Mucosa of gallbladder (tissue), 1 donor: ENCODE measurements at regions not wholly inside any gene's neighbourhood (a gene's known extent, or its start where the extent isn't known, plus 50 kb on each side); places are given as distances from the start of the nearest gene placed in this dataset.

Experiments used
- DNase-seq: peaks from one replicate; pipeline ENCODE4 v3.0.0-alpha.2; 2020; ENCODE audit warnings: low spot score
- donor health status: DM: no; HTN: no; CAD: no.

DNA sequence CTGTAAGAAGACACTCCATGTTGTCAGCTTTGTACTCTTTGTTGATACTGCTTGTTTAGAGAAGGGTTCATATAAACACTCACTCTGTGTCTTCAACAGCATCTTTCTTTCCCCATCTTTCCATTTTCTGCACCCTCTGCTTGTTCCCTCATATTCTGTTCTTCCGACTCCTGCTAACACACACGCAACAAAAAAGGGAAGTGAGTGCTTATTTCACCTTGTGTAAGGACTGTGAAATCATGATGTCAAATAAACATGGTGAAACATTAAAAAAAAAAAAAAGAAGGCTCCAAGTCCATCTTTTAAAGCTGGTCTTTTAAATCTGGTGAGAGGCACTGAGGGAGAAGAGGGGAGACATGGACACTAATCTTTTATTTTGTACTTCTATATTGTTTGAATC, 145.4 kb downstream of the RPAP3 start:
- no peak for DNase-seq

DNA sequence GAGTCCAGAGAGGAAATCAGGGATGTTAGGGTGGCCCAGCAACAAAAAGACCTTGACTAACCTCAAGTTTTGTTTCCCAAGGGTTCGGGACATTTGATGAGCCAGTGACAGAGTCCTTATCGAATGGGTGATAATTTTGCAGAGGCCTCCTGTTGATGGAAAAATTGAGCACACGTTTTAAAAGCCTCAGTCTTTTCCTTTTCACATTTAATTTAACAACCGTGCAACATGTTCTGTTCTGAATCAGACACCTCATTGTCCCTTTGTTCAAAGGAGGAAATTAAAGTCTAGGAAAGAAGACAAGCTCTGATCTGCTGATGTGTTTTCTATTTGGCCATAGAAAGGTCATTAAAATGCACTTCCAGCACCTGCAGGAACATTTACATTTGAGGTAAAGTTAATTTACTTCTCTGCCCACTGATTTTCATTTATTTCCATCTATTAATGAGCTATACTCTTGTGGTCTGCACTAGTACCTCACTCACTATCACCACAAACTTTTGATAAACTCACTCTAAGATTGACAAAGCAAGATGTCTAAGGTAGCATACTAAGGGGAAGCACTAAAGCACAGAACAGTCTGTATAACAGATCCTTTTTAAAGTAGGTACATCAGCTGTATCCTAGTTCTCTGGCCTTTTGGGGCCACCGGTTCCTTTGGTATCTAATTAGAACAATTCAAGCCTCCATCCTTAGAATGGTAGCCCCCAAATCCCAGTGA, 147.0 kb downstream of the RPAP3 start:
- DNase-seq = no peak

DNA sequence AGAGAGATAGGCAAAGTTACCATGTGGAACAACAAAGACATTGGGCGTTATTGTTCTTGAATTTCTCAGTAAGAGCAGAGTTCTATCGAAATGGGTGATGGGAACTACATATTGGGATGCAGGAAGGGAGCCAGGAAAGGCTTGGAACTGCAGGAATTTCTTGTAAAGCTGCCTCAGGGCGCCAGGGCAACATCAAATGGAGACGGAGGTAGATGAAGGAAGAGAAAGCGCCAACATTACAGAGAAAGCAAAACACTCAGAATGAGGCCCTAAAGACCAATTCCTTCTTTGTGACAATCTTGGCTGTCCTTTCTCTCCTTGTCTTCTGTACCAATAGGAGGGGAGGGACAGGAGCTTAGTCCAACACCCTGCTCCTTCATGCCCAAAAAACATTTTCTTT, 148.4 kb downstream of the RPAP3 start:
- DNase-seq = no peak

DNA sequence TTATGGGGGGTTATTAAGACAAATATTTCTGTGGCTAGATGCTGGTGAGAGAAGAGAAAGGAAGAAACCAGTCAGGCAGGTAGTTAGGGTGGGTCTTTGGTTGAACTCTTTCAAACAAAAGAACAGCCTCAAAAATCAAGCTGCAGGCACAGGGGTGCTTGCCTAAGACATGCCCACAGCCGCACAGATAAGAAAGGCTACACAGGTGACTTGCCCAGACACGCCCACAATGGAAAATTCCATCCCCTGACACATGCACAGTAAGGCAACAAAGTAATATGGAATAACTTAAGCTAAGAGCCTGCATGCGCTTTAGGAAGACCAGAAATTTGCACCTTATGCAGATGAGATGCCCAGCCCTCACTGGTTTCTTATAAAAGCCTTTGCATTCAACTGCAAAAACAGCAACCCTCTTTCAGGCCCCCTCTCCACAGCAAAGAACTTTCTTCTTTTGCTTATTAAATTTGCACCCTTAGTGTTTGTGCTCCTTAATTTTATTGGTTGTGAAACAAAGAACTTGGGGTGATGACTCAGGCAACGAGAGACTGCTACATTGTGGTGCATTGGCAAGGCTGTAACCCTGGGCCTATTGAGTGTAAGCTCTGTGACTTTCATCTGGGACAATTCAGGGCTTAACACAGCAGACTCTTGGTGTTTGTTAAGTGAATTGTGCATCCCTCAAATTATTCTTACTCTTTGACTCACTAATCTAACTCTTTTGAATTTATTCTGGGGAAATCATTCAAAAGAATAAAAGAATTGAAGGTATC, 149.4 kb downstream of the RPAP3 start:
- no peak for DNase-seq

DNA sequence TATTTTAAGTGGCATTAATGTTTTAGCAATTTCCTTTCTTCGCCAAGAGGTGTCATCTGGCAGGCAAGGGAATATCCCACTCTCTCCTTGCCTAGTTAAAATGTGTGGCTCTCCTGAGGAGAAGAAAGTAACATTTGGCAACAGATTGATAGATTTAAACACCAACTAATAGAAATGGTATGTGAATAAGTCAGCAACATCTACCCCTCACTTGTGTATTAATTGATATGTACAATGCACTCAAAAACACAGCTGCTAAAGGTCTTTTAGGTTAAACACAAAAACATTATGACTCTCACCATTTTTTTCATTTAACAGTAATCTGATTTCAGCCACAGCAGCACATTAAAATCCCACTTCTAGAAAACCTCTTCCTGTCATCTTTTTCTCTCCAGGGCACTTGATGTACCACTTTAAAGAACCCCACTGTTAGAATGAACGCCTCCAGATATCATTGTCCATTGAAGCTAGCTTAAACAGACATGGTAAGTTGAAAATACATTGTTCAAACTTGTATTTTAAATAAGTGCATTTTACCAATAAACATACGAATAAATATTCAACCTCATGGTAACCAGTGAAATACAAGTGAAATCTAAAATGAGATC, 151.7 kb downstream of the RPAP3 start:
- DNase-seq = no peak

DNA sequence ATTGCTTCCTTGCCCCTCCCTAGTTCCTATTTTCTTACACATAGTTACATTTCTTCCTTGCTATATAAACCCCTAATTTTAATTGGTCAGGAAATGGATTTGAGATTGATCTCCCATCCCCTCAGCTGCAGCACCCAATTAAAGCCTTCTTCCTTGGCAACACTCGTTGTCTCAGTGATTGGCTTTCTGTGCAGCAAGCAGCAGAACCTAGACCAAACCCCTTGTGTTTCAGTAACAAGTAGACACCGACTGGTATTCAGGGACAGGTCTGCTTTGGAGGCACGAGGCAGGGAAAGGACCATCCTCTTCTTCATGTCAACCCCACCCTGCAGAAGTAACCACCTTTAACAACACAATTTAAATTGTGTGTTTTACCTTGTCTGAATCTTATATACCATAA, 152.6 kb downstream of the RPAP3 start:
- no peak for DNase-seq

DNA sequence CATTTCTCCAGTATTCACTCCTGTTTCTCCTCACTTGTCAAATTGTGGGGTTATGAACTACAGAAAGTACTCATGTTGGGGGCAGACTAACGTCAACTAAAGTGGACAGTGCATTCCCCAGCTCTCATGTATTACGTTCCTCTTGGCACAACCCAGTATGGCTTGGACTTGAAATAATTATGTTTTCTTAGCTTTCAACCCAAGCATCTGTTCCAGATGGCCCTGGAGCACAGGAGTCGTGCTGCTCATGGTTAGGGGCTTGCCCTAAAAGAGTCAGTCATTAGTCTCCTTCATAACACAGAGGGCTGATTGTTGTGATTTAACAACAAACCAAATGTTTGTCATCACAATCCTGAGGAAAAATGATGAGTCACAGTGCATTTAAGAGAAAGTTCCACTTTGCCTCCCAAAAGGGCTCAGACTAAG, 154.4 kb downstream of the RPAP3 start:
- DNase-seq = peak; percentile 43

DNA sequence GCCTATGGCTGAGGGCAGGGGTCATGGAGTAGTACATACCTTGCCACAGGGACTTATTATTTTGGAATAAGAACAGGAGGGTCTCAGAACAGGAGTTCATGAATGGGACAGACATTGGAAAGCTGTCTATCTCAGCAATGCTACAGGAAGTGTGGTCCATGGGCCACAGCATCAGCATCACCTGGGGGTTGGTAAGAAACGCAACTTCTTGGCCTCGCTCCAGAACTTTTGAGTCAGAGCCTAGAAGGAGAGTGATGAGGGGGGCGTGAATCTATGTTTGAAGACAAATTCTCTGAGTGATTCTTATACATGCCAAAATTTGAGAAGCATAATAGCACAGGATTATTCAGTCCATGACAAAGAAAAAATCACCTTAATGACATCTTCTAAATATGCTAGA, 156.6 kb downstream of the RPAP3 start:
- DNase-seq = no peak

DNA sequence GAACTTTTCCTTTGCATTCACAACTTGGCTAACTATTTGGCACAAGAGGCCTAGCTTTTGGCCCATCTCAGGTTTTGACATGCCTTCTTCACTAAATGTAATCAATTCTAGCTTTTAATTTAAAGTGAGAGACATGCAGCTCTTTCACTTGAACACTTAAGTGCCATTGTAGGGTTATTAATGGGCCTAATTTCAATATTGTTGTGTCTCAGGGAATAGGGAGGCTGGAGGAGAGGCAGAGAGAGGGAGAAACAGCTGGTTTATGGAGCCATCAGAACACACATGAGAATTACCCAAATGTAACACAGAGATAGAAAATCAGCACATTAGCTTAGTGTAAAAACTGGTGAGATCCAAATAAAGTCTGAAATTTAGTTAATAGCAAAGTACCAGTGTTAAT, 157.4 kb downstream of the RPAP3 start:
- DNase-seq = no peak

DNA sequence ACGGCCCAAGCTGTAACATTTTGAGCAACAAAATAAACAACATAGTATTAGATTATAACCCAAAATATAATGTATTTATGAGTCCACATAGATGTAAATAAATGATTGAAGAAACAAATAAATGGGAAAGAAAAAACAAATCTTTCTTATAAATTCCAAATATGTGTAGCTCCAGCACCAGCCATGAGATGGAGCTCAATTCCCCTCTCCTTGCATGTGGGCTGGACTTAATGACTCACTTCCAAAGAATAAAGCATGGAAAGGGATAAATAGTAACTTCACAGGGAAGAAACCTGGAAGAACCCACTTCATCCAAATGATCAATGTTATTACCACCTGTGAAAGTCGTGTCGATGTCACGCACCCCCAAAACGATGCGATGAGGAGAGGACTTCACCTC, 158.8 kb downstream of the RPAP3 start:
- DNase-seq = no peak

DNA sequence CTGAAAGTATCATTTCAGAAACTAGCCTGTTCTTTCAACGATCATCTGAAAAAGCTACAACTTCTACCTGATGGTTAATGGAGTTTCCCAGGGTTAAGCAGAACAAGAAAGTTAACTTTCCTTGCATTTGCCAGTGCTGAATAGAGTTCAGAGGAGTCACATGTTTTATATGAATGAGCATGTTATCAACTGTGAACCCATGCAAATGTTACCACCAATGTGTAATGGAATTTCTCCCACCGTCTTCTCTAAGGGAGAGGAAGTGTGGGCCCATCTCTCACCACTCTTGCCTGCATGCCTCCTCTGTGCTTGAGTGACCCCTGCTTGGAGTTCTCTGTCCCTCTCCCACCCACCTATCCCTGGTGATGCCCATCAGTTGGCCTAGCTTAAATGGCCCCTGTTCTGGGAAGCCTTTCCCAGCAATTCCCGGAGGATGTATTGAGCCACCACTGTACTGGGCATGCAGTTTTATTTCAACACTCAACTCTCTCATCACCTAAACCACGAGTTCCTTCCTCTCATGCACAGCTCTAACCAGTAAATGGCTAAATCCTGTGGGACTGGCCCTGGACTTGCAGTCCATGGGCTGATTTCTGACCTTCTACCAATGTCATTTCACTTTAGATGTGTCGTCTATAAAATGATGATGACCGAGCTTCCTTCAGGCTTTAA, 159.8 kb downstream of the RPAP3 start:
- DNase-seq = no peak

DNA sequence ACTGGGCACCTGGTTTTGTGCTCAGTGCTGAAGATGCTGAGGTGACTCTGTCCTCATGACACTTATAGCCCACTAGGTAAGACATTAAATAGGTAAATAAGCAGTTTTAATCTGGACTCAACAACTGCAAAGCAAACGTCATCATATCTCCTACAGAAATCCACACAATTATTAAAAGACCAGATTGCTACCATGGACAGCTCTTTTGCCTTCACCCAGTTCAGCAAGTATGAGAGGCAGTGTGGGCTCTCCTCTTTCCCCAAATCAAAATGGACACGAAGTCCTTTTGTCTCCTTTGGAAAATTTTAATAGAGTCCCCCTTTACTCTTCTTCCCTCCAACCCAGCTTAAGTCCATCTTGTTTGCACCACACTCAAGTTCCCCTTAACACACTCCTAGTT, 171.1 kb downstream of the RPAP3 start:
- DNase-seq = no peak

DNA sequence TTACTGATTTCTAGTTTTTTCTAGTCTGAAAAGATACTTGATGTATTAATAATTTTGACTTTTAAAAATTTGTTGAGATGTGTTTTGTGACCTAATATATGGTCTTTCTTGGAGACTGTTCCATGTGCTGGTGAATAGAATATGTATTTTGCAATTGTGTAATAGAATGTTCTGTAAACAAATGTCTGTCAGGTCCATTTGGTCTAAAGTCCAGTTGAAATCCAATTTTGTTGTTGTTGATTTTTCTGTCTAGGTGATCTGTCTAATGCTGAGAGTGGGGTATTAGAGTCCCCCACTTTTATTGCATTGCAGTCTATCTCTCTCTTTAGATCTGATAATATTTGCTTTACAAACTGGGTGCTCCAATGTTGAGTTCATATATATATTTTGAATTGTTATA, 175.8 kb downstream of the RPAP3 start:
- no peak for DNase-seq

DNA sequence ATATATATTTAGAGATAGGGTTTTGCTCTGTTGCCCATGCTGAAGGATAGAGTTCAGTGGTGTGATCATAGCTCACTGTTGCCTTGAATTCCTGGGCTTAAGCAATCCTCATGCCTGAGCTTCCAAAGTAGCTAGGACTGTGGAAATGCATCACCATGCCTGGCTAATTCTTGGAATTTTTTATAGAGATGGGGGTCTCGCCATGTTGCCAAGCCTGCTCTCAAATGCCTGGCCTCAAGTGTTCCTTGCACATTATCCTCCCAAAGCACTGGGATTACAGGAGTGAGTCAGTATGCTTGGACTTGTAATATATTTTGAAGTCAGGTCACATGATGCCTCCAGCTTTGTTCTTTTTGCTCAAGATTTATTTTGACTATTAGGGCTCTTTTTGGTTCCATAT, 178.0 kb downstream of the RPAP3 start:
- DNase-seq = no peak

DNA sequence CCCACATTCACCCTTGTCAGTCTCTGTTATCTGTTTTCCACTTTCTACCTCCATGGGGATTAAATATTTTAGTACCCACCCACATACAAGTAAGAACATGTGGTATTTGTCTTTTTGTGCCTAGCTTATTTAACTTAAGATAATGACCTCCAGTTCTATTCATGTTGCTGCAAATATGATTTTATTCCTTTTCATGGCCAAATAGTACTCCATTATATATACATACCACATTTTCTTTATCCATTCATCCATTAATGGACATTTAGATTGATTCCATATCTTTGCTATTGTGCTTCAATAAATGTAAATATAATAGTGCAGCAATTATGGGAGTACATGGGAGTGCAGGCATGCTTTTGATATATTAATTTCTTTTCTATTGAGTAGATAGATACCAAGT, 185.8 kb downstream of the RPAP3 start:
- DNase-seq = no peak

DNA sequence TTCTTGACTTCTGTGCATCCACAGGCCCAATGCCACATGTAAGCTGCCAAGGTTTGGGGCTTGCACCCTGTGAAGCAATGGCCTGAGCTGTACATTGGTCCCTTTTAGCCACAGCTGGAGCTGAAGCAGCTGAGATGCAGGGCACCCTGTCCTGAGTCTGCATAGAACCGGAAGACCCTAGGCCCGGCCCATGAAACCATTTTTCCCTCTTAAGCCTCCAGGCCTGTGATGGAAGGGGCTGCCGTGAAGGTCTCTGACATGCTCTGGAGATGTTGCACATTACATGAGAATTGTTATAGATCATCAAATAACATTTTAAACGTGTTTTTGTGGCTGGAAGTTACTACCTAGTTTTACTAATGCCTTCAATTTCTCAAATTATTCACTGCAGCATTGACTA, 188.7 kb downstream of the RPAP3 start:
- no peak for DNase-seq

DNA sequence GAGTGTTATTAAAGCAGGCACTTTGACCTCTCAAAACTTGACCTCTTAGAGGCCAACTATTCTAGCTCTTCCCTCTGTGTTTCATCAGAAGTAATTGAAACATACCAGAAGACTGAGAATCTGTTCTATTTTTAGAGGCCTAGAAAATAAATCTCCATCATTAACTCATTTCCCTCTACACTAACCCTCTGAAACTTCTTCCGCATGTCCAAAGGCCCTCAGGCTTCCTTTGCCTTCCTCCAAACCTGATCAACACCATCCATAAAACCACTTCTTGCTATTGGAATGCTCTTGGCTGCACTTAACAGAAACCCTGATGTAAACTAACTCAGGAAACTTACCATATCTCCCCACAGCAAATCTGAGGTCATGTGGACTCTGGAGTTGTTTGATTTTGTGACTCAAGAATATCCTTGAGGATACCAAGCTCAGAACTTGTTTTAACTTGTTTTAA, 196.4 kb downstream of the RPAP3 start:
- DNase-seq = no peak

DNA sequence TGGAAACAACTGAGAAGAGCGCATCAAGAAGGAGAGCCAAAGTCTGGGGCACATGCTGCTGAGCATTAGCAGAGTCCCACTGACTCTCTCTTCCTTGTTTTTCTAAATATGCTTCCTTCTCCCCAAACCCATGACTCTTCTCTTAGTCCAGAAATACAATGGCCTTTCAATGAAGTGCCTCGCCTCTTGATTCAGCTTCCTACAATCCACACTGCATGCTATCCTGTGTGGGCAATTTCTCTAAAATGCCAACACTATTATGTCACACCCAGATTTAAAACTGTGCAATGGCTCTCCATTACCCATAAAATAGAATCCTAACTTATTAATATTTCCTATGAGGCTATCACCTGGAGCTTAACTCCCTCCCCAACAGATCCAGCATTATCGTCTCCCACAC, 198.6 kb downstream of the RPAP3 start:
- DNase-seq = no peak

DNA sequence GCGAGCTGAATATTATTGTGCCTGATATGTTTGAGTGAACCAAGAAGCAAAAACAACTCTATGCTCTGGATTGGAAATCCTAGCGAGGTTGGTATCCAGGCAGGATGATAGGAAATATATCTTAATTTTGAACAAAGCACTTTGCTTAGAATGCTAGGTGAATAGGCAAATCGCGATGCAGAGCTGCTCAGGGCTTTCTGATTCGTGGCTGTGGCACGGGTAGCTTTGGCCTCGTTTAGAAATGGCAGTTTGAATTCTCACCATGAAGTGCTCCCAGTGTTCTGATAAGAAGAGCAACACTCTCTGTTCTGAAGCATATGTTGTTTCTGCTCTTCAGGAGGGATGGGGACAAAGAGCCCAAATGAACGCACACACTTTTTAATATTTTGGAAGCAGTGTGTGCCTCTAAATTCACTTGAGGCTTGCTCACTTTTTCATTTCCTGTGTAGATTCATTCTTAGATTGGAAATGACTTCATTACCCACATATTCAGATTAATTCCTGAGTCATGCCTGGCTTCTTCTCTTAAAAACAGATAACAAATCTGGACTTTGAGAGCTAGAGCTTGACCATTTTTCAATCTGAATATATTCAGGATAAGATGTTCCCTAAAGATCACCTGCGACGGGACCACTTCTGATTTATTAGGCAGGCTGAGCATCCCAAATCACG, 200.9 kb downstream of the RPAP3 start:
- no peak for DNase-seq

DNA sequence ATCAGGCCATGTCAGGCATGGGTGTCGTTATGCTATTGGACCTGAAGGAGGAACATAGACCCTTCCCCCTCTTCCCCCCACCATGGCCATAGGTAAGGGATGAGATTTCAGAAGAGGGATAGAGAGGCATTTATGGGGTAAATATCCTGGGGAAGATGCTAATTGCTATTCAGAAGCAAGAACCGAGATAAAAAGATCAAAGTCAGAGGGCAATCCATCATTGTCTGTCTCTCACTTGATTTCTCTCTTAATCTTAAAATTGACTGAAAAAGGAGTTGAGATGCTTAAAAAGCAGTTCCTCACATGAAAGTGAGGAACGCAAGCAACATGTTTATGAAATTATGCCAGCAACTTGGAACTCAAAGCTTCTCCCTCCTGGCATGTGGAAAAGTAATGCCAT, 212.0 kb downstream of the RPAP3 start:
- DNase-seq = no peak

DNA sequence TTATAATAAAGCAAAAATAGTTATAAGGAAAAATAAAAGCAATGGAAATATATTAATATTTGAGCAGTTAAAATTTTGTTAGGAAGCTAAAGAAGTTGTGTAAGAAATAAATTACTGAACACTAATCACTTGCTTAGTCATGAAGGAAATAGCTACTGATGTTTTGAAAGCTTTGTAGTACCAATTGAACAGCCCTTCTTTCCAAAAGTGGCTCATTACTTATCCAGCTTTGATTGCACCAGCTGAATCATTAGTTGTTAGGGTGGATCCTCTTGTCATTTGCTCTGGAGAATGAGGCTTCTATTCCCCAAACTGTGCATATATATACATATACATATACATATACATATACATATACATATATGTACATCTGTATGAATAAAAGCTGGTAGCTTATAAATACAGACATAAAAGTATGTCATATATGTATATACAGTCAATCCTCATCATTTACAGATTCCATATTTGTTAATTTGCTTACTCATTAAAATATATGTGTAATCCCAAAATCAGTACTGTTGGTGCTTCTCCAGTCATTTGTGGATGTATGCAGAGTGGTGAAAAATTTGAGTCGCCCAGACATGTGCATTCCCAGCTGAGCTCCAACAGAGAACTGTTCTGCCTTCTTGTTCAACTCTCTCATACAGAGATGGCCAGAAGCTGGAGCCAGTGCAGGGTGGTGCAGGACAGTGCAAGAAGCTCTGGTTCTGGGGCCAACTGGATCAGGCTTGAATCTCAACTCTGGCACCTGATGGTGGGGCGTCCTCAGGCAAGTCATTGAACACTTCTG, 214.1 kb downstream of the RPAP3 start:
- DNase-seq = no peak
